Esophagus muscularis mucosa (tissue), 4 donors: ENCODE measurements at regions not wholly inside any gene's neighbourhood (a gene's known extent, or its start where the extent isn't known, plus 50 kb on each side); places are given as distances from the start of the nearest gene placed in this dataset.

ENCODE experiments used
- DNase-seq: peaks from one replicate; pipeline ENCODE4 v3.0.0-alpha.2; 2017; ENCODE audit errors: extremely low spot score
- H3K27ac ChIP-seq, 4 donors: fragments of 200-600 bp; sonication (generic); replicated peaks in 1 of 4; 1 replicate in 3 of 4; 2 replicates in 1 of 4; pipeline ENCODE4 v1.5.1; 2016 to 2019; ENCODE audit warnings: mild to moderate bottlenecking in 1 of 4
- H3K27me3 ChIP-seq, 4 donors: fragments of 200-600 bp; sonication (generic); one replicate each; pipeline versions ENCODE4 v1.5.1 to v1.6.0; 2016 to 2019
- H3K36me3 ChIP-seq, 4 donors: fragments of 200-600 bp; sonication (generic); one replicate each; pipeline ENCODE4 v1.5.1; 2016 to 2019
- H3K4me1 ChIP-seq, 4 donors: fragments of 200-600 bp; sonication (generic); one replicate each; pipeline ENCODE4 v1.5.1; 2016 to 2019
- H3K4me3 ChIP-seq, 4 donors: fragments of 200-600 bp; sonication (generic); 1 replicate in 2 of 4; 2 replicates in 2 of 4; pipeline ENCODE4 v1.5.1; 2016 to 2019; ENCODE audit warnings: mild to moderate bottlenecking in 4 of 4, moderate library complexity in 1 of 4
- H3K9me3 ChIP-seq, 4 donors: fragments of 200-600 bp; sonication (generic); 1 replicate in 3 of 4; 2 replicates in 1 of 4; pipeline ENCODE4 v1.5.1; 2016 to 2019
- CTCF ChIP-seq, 3 experiments: fragments of 200-600 bp in 2 of 3; fragments of 450-650 bp in 1 of 3; sonication (generic) in 2 of 3; IDR thresholded peaks; one replicate each; pipeline ENCODE4 v1.5.1; 2017 to 2019; ENCODE audit warnings: antibody characterized with exemption in 3 of 3, mild to moderate bottlenecking in 2 of 3, moderate library complexity in 1 of 3
- EP300 ChIP-seq: sonication (generic); formaldehyde crosslinking; IDR thresholded peaks from one replicate; pipeline ENCODE4 v1.6.1; 2017; ENCODE audit warnings: antibody characterized with exemption
- POLR2A ChIP-seq: fragments of 450-650 bp; IDR thresholded peaks from one replicate; pipeline ENCODE4 v1.6.1; 2017; ENCODE audit warnings: antibody characterized with exemption, moderate library complexity, mild to moderate bottlenecking, low read depth
- POLR2AphosphoS5 ChIP-seq, 2 donors: sonication (generic); formaldehyde crosslinking; IDR thresholded peaks; one replicate each; pipeline ENCODE4 v1.6.1; 2017; ENCODE audit warnings: antibody characterized with exemption in 2 of 2
- WGBS: methylation state at CpG from one replicate; pipeline ENCODE4 v1.1.5; 2018; 5-methylcytosine and 5-hydroxymethylcytosine counted together
- intact Hi-C: fragments of 100-400 bp; cut with DNase I; formaldehyde crosslinking; loops from one replicate; pipeline ENCODE4 v1.15.1; 2023

- Histone ChIP-seq H3K27ac (no peak overlapping the region), H3K9me3 (peaks cover 0 to 5% (median 0%) of the 10 kb centered on the region in 4 donors), H3K27me3 (no peaks in the 10 kb centered on the region), H3K36me3 (no peaks in the 10 kb centered on the region), H3K4me3 (no peak overlapping the region), H3K4me1 (no peaks in the 10 kb centered on the region)
- intact Hi-C loops = no loop called here
- DNase-seq = peak; percentile 55
- TF ChIP-seq CTCF (IDR thresholded peaks at IDR 0.05) (no peak), EP300 (no peak), POLR2AphosphoS5 (IDR thresholded peaks at IDR 0.05) (no peak), POLR2A (no peak)
- WGBS = 90% methylated on average over 7 of the region's 7 CpGs
Observed at GRCh38 chr13:51027644-51028043, 83.4 kb downstream of the C13orf42 start.

- no peak overlapping the region for H3K4me3 ChIP-seq
- TF ChIP-seq POLR2A (no peak), POLR2AphosphoS5 (IDR thresholded peaks at IDR 0.05) (no peak), CTCF (IDR thresholded peaks at IDR 0.05) (no peak), EP300 (no peak)
- WGBS = 94% methylated on average over 6 of the region's 8 CpGs
- no peaks in the 10 kb centered on the region for H3K36me3 ChIP-seq
- H3K27me3 ChIP-seq = no peaks in the 10 kb centered on the region
- H3K9me3 ChIP-seq = peaks cover 0 to 5% (median 0%) of the 10 kb centered on the region in 4 donors
- H3K4me1 ChIP-seq = no peaks in the 10 kb centered on the region
- no peak overlapping the region for H3K27ac ChIP-seq
- intact Hi-C loops = no loop called here
- peak; percentile 84 for DNase-seq
Observed at GRCh38 chr13:51026016-51026415, 85.1 kb downstream of the C13orf42 start.

- Histone ChIP-seq H3K36me3 (no peaks in the 10 kb centered on the region), H3K9me3 (peaks cover 0 to 5% (median 0%) of the 10 kb centered on the region in 4 donors), H3K27me3 (no peaks in the 10 kb centered on the region), H3K4me1 (no peaks in the 10 kb centered on the region), H3K4me3 (no peak overlapping the region), H3K27ac (no peak overlapping the region)
- intact Hi-C loops = no loop called here
- 84% methylated on average over 11 of the region's 11 CpGs for WGBS
- no peak for TF ChIP-seq CTCF (IDR thresholded peaks at IDR 0.05)
- no peak for TF ChIP-seq POLR2AphosphoS5 (IDR thresholded peaks at IDR 0.05)
- peak; percentile 19 for DNase-seq
Observed at GRCh38 chr13:51025245-51025905, 85.7 kb downstream of the C13orf42 start.

GRCh38 chr13:51021811-51022210 is 89.3 kb downstream of the C13orf42 start:
- no peak overlapping the region for H3K27ac ChIP-seq
- peaks cover 0 to 5% (median 0%) of the 10 kb centered on the region in 4 donors for H3K9me3 ChIP-seq
- H3K36me3 ChIP-seq = no peaks in the 10 kb centered on the region
- TF ChIP-seq EP300 (no peak), CTCF (IDR thresholded peaks at IDR 0.05) (no peak), POLR2A (no peak), POLR2AphosphoS5 (IDR thresholded peaks at IDR 0.05) (no peak)
- intact Hi-C loops = no loop called here
- H3K27me3 ChIP-seq = no peaks in the 10 kb centered on the region
- H3K4me1 ChIP-seq = no peaks in the 10 kb centered on the region
- WGBS = 85% methylated on average over 3 of the region's 3 CpGs
- H3K4me3 ChIP-seq = no peak overlapping the region
- peak; percentile 74 for DNase-seq

- no peaks in the 10 kb centered on the region for H3K4me1 ChIP-seq
- TF ChIP-seq POLR2AphosphoS5 (IDR thresholded peaks at IDR 0.05) (no peak), POLR2A (no peak), CTCF (IDR thresholded peaks at IDR 0.05) (no peak), EP300 (no peak)
- H3K27me3 ChIP-seq = no peaks in the 10 kb centered on the region
- H3K9me3 ChIP-seq = peaks cover 0 to 5% (median 0%) of the 10 kb centered on the region in 4 donors
- no peak overlapping the region for H3K27ac ChIP-seq
- no peaks in the 10 kb centered on the region for H3K36me3 ChIP-seq
- H3K4me3 ChIP-seq = no peak overlapping the region
- intact Hi-C loops = no loop called here
- 91% methylated on average over 8 of the region's 8 CpGs for WGBS
- peak; percentile 19 for DNase-seq
Observed at GRCh38 chr13:51020600-51020999, 90.5 kb downstream of the C13orf42 start.
